Activated CD4-positive, alpha-beta memory T cell treated with anti-CD3 and anti-CD28 coated beads, Interleukin-2, amount 10 ng/mL, durations not matched to agents 7 days and 5 days (primary cell): ENCODE measurements at regions not wholly inside any gene's neighbourhood (a gene's known extent, or its start where the extent isn't known, plus 50 kb on each side); places are given as distances from the start of the nearest gene placed in this dataset.
"Not testable (repeated sequence)": the region's sequence is repeated elsewhere in the genome, so short reads cannot be mapped to it uniquely, and the experiment has no call there.

ENCODE experiments used
- CTCF ChIA-PET: fragments of 350-600 bp; sonication (Branson Sonifier 250); formaldehyde crosslinking; loops from one replicate; lab custom pipeline; 2021; ENCODE audit warnings: antibody characterized with exemption, inconsistent platforms; lab: Charles Lee
- POLR2A ChIA-PET: fragments of 350-600 bp; sonication (Branson Sonifier 250); formaldehyde crosslinking; loops from one replicate; lab custom pipeline; 2021; ENCODE audit warnings: antibody characterized with exemption; lab: Charles Lee
- DNase-seq: peaks from one replicate; pipeline ENCODE4 v3.0.0-alpha.2; 2020
- H3K27ac Mint-ChIP-seq: one replicate; pipeline ENCODE4 v1.8.0; 2021; ENCODE audit warnings: mild to moderate bottlenecking, mixed read lengths
- H3K27me3 Mint-ChIP-seq: one replicate; pipeline ENCODE4 v1.8.0; 2021; ENCODE audit warnings: mixed read lengths
- H3K36me3 Mint-ChIP-seq: one replicate; pipeline ENCODE4 v1.8.0; 2021; ENCODE audit warnings: low read depth, mixed read lengths
- H3K4me1 Mint-ChIP-seq: one replicate; pipeline ENCODE4 v1.8.0; 2021; ENCODE audit warnings: mixed read lengths
- H3K4me3 Mint-ChIP-seq: one replicate; pipeline ENCODE4 v1.8.0; 2021; ENCODE audit warnings: mild to moderate bottlenecking, mixed read lengths
- H3K9me3 Mint-ChIP-seq: one replicate; pipeline ENCODE4 v1.8.0; 2021; ENCODE audit warnings: mixed read lengths

- H3K4me1 Mint-ChIP-seq = peaks cover 8% of the 10 kb centered on the region
- no peaks in the 10 kb centered on the region for H3K27me3 Mint-ChIP-seq
- peaks cover 2% of the 10 kb centered on the region for H3K9me3 Mint-ChIP-seq
- CTCF ChIA-PET = no interaction called here
- no peak overlapping the region for H3K4me3 Mint-ChIP-seq
- H3K27ac Mint-ChIP-seq = no peak overlapping the region
- H3K36me3 Mint-ChIP-seq = no peaks in the 10 kb centered on the region
- POLR2A ChIA-PET = no interaction called here
- DNase-seq = no peak
These were observed 225.0 kb upstream of the TP63 start for GRCh38 chr3:189406148-189406547.

GRCh38 chr3:189410522-189410921 is 220.7 kb upstream of the TP63 start:
- no peaks in the 10 kb centered on the region for H3K36me3 Mint-ChIP-seq
- H3K4me3 Mint-ChIP-seq = no peak overlapping the region
- peaks cover 2% of the 10 kb centered on the region for H3K27me3 Mint-ChIP-seq
- no peaks in the 10 kb centered on the region for H3K4me1 Mint-ChIP-seq
- POLR2A ChIA-PET = no interaction called here
- CTCF ChIA-PET = no interaction called here
- H3K27ac Mint-ChIP-seq = no peak overlapping the region
- peaks cover 4% of the 10 kb centered on the region for H3K9me3 Mint-ChIP-seq
- no peak for DNase-seq

- H3K27ac Mint-ChIP-seq = no peak overlapping the region
- CTCF ChIA-PET = no interaction called here
These were observed 212.2 kb upstream of the TP63 start for GRCh38 chr3:189419038-189419437.

GRCh38 chr3:189419683-189420082 is 211.5 kb upstream of the TP63 start:
- ChIA-PET POLR2A (no interaction called here), CTCF (interaction anchor here (1.1 kb wide), 1 partner anchor 147 kb away, joined by 3 read pairs; no protein-coding TSS in a partner anchor)

More at GRCh38 chr3:189419038-189419437, 212.2 kb upstream of the TP63 start:
- Mint-ChIP-seq H3K9me3 (no peaks in the 10 kb centered on the region), H3K27me3 (no peaks in the 10 kb centered on the region), H3K4me1 (peaks cover 3% of the 10 kb centered on the region), H3K4me3 (no peak overlapping the region), H3K36me3 (no peaks in the 10 kb centered on the region)
- POLR2A ChIA-PET = interaction anchor here (0.6 kb wide), 1 partner anchor 24 kb away, joined by 3 read pairs; no protein-coding TSS in a partner anchor
- no peak for DNase-seq

GRCh38 chr3:189424922-189425321 is 206.3 kb upstream of the TP63 start:
- ChIA-PET POLR2A (no interaction called here), CTCF (no interaction called here)
- no peaks in the 10 kb centered on the region for H3K27me3 Mint-ChIP-seq
- peaks cover 7% of the 10 kb centered on the region for H3K4me1 Mint-ChIP-seq
- H3K4me3 Mint-ChIP-seq = no peak overlapping the region
- no peak for DNase-seq
- no peaks in the 10 kb centered on the region for H3K9me3 Mint-ChIP-seq
- H3K27ac Mint-ChIP-seq = no peak overlapping the region
- no peaks in the 10 kb centered on the region for H3K36me3 Mint-ChIP-seq

More at GRCh38 chr3:189419683-189420082, 211.5 kb upstream of the TP63 start:
- H3K27ac Mint-ChIP-seq = no peak overlapping the region
- no peaks in the 10 kb centered on the region for H3K27me3 Mint-ChIP-seq
- no peak overlapping the region for H3K4me3 Mint-ChIP-seq
- H3K9me3 Mint-ChIP-seq = no peaks in the 10 kb centered on the region
- peaks cover 3% of the 10 kb centered on the region for H3K4me1 Mint-ChIP-seq
- no peak for DNase-seq
- no peaks in the 10 kb centered on the region for H3K36me3 Mint-ChIP-seq

- Mint-ChIP-seq H3K27ac (no peak overlapping the region), H3K9me3 (peaks cover 4% of the 10 kb centered on the region), H3K27me3 (no peaks in the 10 kb centered on the region), H3K4me1 (peaks cover 6% of the 10 kb centered on the region), H3K4me3 (no peak overlapping the region), H3K36me3 (peaks cover 6% of the 10 kb centered on the region)
- CTCF ChIA-PET = no interaction called here
- POLR2A ChIA-PET = no interaction called here
- no peak for DNase-seq
These were observed 202.2 kb upstream of the TP63 start for GRCh38 chr3:189429019-189429418.

- no peaks in the 10 kb centered on the region for H3K27me3 Mint-ChIP-seq
- H3K27ac Mint-ChIP-seq = no peak overlapping the region
- peaks cover 6% of the 10 kb centered on the region for H3K36me3 Mint-ChIP-seq
- H3K4me1 Mint-ChIP-seq = peaks cover 2% of the 10 kb centered on the region
- no peak overlapping the region for H3K4me3 Mint-ChIP-seq
- no peak for DNase-seq
- CTCF ChIA-PET = no interaction called here
- POLR2A ChIA-PET = no interaction called here
- H3K9me3 Mint-ChIP-seq = peaks cover 4% of the 10 kb centered on the region
These were observed 201.0 kb upstream of the TP63 start for GRCh38 chr3:189430166-189430565.

GRCh38 chr3:189442257-189442656 is 188.9 kb upstream of the TP63 start:
- POLR2A ChIA-PET, H3K4me3 Mint-ChIP-seq, H3K27ac Mint-ChIP-seq, H3K9me3 Mint-ChIP-seq, H3K36me3 Mint-ChIP-seq, H3K4me1 Mint-ChIP-seq, CTCF ChIA-PET, DNase-seq, H3K27me3 Mint-ChIP-seq: not testable (repeated sequence)

GRCh38 chr3:189446959-189447560 is 184.1 kb upstream of the TP63 start:
- Mint-ChIP-seq H3K9me3 (no peaks in the 10 kb centered on the region), H3K27ac (no peak overlapping the region), H3K4me1 (no peaks in the 10 kb centered on the region), H3K4me3 (no peak overlapping the region), H3K27me3 (no peaks in the 10 kb centered on the region), H3K36me3 (peaks cover 4% of the 10 kb centered on the region)
- POLR2A ChIA-PET = no interaction called here
- DNase-seq = no peak
- CTCF ChIA-PET = no interaction called here

GRCh38 chr3:189449084-189449483 is 182.1 kb upstream of the TP63 start:
- H3K27ac Mint-ChIP-seq = no peak overlapping the region
- POLR2A ChIA-PET = no interaction called here
- no peaks in the 10 kb centered on the region for H3K36me3 Mint-ChIP-seq
- H3K9me3 Mint-ChIP-seq = no peaks in the 10 kb centered on the region
- no peak for DNase-seq
- CTCF ChIA-PET = no interaction called here
- H3K4me1 Mint-ChIP-seq = no peaks in the 10 kb centered on the region
- no peak overlapping the region for H3K4me3 Mint-ChIP-seq
- H3K27me3 Mint-ChIP-seq = no peaks in the 10 kb centered on the region

GRCh38 chr3:189455009-189455408 is 176.2 kb upstream of the TP63 start:
- Mint-ChIP-seq H3K27ac (no peak overlapping the region), H3K9me3 (peaks cover 3% of the 10 kb centered on the region), H3K4me1 (no peaks in the 10 kb centered on the region), H3K4me3 (no peak overlapping the region), H3K27me3 (no peaks in the 10 kb centered on the region), H3K36me3 (no peaks in the 10 kb centered on the region)
- POLR2A ChIA-PET = no interaction called here
- no peak for DNase-seq
- CTCF ChIA-PET = no interaction called here

- H3K4me3 Mint-ChIP-seq = no peak overlapping the region
- H3K36me3 Mint-ChIP-seq = no peaks in the 10 kb centered on the region
- H3K4me1 Mint-ChIP-seq = no peaks in the 10 kb centered on the region
- no peak overlapping the region for H3K27ac Mint-ChIP-seq
- peaks cover 3% of the 10 kb centered on the region for H3K9me3 Mint-ChIP-seq
- DNase-seq = no peak
- ChIA-PET CTCF (no interaction called here), POLR2A (no interaction called here)
- no peaks in the 10 kb centered on the region for H3K27me3 Mint-ChIP-seq
These were observed 175.4 kb upstream of the TP63 start for GRCh38 chr3:189455641-189456417.

GRCh38 chr3:189457201-189457607 is 174.0 kb upstream of the TP63 start:
- no peak for DNase-seq
- CTCF ChIA-PET = no interaction called here
- H3K4me3 Mint-ChIP-seq = no peak overlapping the region
- H3K27me3 Mint-ChIP-seq = no peaks in the 10 kb centered on the region
- H3K4me1 Mint-ChIP-seq = no peaks in the 10 kb centered on the region
- no peak overlapping the region for H3K27ac Mint-ChIP-seq
- no peaks in the 10 kb centered on the region for H3K36me3 Mint-ChIP-seq
- peaks cover 3% of the 10 kb centered on the region for H3K9me3 Mint-ChIP-seq
- POLR2A ChIA-PET = no interaction called here
